ENCODE measurements at regions not wholly inside any gene's neighbourhood (a gene's known extent, or its start where the extent isn't known, plus 50 kb on each side); places are given as distances from the start of the nearest gene placed in this dataset.

GRCh38 chr7:114209968-114210367 is 204.6 kb upstream of the FOXP2 start:
- Histone ChIP-seq H3K4me3 (no peak overlapping the region), H3K4me1 (peaks cover 0 to 12% (median 0%) of the 10 kb centered on the region in 3 donors), H3K36me3 (no peaks in the 10 kb centered on the region), H3K27me3 (no peaks in the 10 kb centered on the region), H3K9me3 (no peaks in the 10 kb centered on the region), H3K27ac (no peak overlapping the region)
- WGBS, 2 donors: 64 to 69% methylated on average over 1 of the region's 1 CpG
- TF ChIP-seq CTCF (IDR thresholded peaks at IDR 0.05) (no peak), POLR2A (IDR thresholded peaks at IDR 0.05) (no peak)
- no peak for DNase-seq
- intact Hi-C loops (cut with DNase I): no loop called here

GRCh38 chr7:114206688-114207087 is 207.9 kb upstream of the FOXP2 start:
- intact Hi-C loops (cut with DNase I): no loop called here
- no peak overlapping the region for H3K27ac ChIP-seq
- no peaks in the 10 kb centered on the region for H3K9me3 ChIP-seq
- no peaks in the 10 kb centered on the region for H3K4me1 ChIP-seq
- no peaks in the 10 kb centered on the region for H3K36me3 ChIP-seq
- no peak for DNase-seq
- H3K27me3 ChIP-seq: no peaks in the 10 kb centered on the region
- no peak for TF ChIP-seq CTCF (IDR thresholded peaks at IDR 0.05)
- TF ChIP-seq POLR2A (IDR thresholded peaks at IDR 0.05): no peak
- WGBS, 2 donors: 47 to 55% methylated on average over 1 of the region's 1 CpG
- H3K4me3 ChIP-seq: no peak overlapping the region

- no peak for DNase-seq
- no peak overlapping the region for H3K27ac ChIP-seq
- intact Hi-C loops (cut with DNase I): no loop called here
- H3K27me3 ChIP-seq: no peaks in the 10 kb centered on the region
- no peaks in the 10 kb centered on the region for H3K36me3 ChIP-seq
- TF ChIP-seq POLR2A (IDR thresholded peaks at IDR 0.05): no peak
- no peak for TF ChIP-seq CTCF (IDR thresholded peaks at IDR 0.05)
- 85 to 94% methylated on average over 1 of the region's 1 CpG for WGBS, 2 donors
- H3K9me3 ChIP-seq: no peaks in the 10 kb centered on the region
- no peaks in the 10 kb centered on the region for H3K4me1 ChIP-seq
- H3K4me3 ChIP-seq: no peak overlapping the region
These were observed 218.1 kb upstream of the FOXP2 start for GRCh38 chr7:114196517-114196916.

- TF ChIP-seq CTCF (IDR thresholded peaks at IDR 0.05) (no peak), POLR2A (IDR thresholded peaks at IDR 0.05) (no peak)
- H3K27ac ChIP-seq: no peak overlapping the region
- no peaks in the 10 kb centered on the region for H3K9me3 ChIP-seq
- H3K36me3 ChIP-seq: no peaks in the 10 kb centered on the region
- no peak overlapping the region for H3K4me3 ChIP-seq
- H3K4me1 ChIP-seq: no peaks in the 10 kb centered on the region
- WGBS, 2 donors: 73 to 83% methylated on average over 2 of the region's 2 CpGs
- intact Hi-C loops (cut with DNase I): no loop called here
- DNase-seq: no peak
- H3K27me3 ChIP-seq: no peaks in the 10 kb centered on the region
These were observed 224.2 kb upstream of the FOXP2 start for GRCh38 chr7:114190387-114190786.

GRCh38 chr7:114183311-114184088 is 231.1 kb upstream of the FOXP2 start:
- no peaks in the 10 kb centered on the region for H3K36me3 ChIP-seq
- DNase-seq: no peak
- 56% methylated on average over 3 of the region's 3 CpGs for WGBS, 2 donors
- H3K27me3 ChIP-seq: no peaks in the 10 kb centered on the region
- H3K9me3 ChIP-seq: no peaks in the 10 kb centered on the region
- H3K27ac ChIP-seq: no peak overlapping the region
- H3K4me1 ChIP-seq: peaks cover 0 to 15% (median 0%) of the 10 kb centered on the region in 3 donors
- H3K4me3 ChIP-seq: no peak overlapping the region
- intact Hi-C loops (cut with DNase I): no loop called here
- no peak for TF ChIP-seq POLR2A (IDR thresholded peaks at IDR 0.05)
- TF ChIP-seq CTCF (IDR thresholded peaks at IDR 0.05): no peak

Data from esophagus squamous epithelium (tissue), 5 donors.